Body of pancreas (tissue), 4 donors: ENCODE measurements at regions not wholly inside any gene's neighbourhood (a gene's known extent, or its start where the extent isn't known, plus 50 kb on each side); places are given as distances from the start of the nearest gene placed in this dataset.

Source experiments
- ATAC-seq: fragments of 150-250 bp; one replicate; pipeline ENCODE4 v1.9.1; 2016
- DNase-seq, 4 donors: peaks; one replicate each; pipeline ENCODE4 v3.0.0-alpha.2; 2019
- H3K27ac ChIP-seq, 4 donors: fragments of 200-600 bp; sonication (generic); 1 replicate in 3 of 4; 2 replicates in 1 of 4; pipeline versions ENCODE4 v1.5.1 to v1.6.1; 2016 to 2019; ENCODE audit warnings: mild to moderate bottlenecking in 1 of 4, mixed read lengths in 1 of 4, moderate library complexity in 1 of 4
- H3K27me3 ChIP-seq, 2 donors: fragments of 200-600 bp; sonication (generic); one replicate each; pipeline ENCODE4 v1.6.0; 2016; ENCODE audit warnings: mild to moderate bottlenecking in 1 of 2
- H3K36me3 ChIP-seq, 2 donors: fragments of 200-600 bp; sonication (generic); replicated peaks in 1 of 2; 2 replicates each; pipeline ENCODE4 v1.5.1; 2016; ENCODE audit warnings: low read depth in 2 of 2; ENCODE audit not compliant: insufficient read depth in 1 of 2
- H3K4me1 ChIP-seq: fragments of 200-600 bp; sonication (generic); one replicate; pipeline ENCODE4 v1.6.0; 2016
- H3K4me3 ChIP-seq, 2 donors: fragments of 200-600 bp; sonication (generic); 1 replicate in 1 of 2; 2 replicates in 1 of 2; pipeline ENCODE4 v1.5.1; 2016 to 2019
- H3K9me3 ChIP-seq, 3 donors: fragments of 200-600 bp; sonication (generic); 1 replicate in 2 of 3; 2 replicates in 1 of 3; pipeline ENCODE4 v1.5.1; 2016
- CTCF ChIP-seq, 7 experiments: fragments of 450-650 bp in 4 of 7; fragments of 200-600 bp in 3 of 7; sonication (generic) in 3 of 7; IDR thresholded peaks; one replicate each; pipeline ENCODE4 v1.5.1; 2016 to 2019; ENCODE audit warnings: antibody characterized with exemption in 7 of 7
- POLR2A ChIP-seq, 3 donors: fragments of 450-650 bp; IDR thresholded peaks; one replicate each; pipeline ENCODE4 v1.6.1; 2016; ENCODE audit warnings: antibody characterized with exemption in 3 of 3, mild to moderate bottlenecking in 2 of 3
- WGBS, 2 donors: methylation state at CpG; one replicate each; pipeline ENCODE4 v1.1.5; 2017; 5-methylcytosine and 5-hydroxymethylcytosine counted together
- intact Hi-C: fragments of 100-400 bp; cut with DNase I; formaldehyde crosslinking; loops from one replicate; pipeline ENCODE4 v1.15.1; 2023

GRCh38 chr1:191910245-191910644, 248.0 kb upstream of the RGS18 start:
- no peaks in the 10 kb centered on the region for H3K9me3 ChIP-seq
- no peak overlapping the region for H3K27ac ChIP-seq
- intact Hi-C loops: no loop called here
- ATAC-seq: no peak
- 71 to 84% methylated on average over 2 of the region's 2 CpGs for WGBS, 2 donors
- TF ChIP-seq CTCF (IDR thresholded peaks at IDR 0.05) (no peak), POLR2A (IDR thresholded peaks at IDR 0.05) (no peak)
- peaks cover 18% of the 10 kb centered on the region for H3K4me1 ChIP-seq
- H3K4me3 ChIP-seq: no peak overlapping the region
- DNase-seq: no peak
- H3K36me3 ChIP-seq: no peaks in the 10 kb centered on the region
- no peaks in the 10 kb centered on the region for H3K27me3 ChIP-seq

- TF ChIP-seq POLR2A (IDR thresholded peaks at IDR 0.05) (no peak), CTCF (IDR thresholded peaks at IDR 0.05) (no peak)
- no peak for ATAC-seq
- 21 to 93% methylated on average over 1 of the region's 1 CpG for WGBS, 2 donors
- Histone ChIP-seq H3K4me1 (peaks cover 18% of the 10 kb centered on the region), H3K36me3 (no peaks in the 10 kb centered on the region), H3K27me3 (no peaks in the 10 kb centered on the region), H3K27ac (peak overlapping the region in 3 of 4 donors; percentile 19 to 57 (median 43)), H3K9me3 (no peaks in the 10 kb centered on the region), H3K4me3 (no peak overlapping the region)
- DNase-seq: no peak
- intact Hi-C loops: no loop called here
Measured at GRCh38 chr1:191912517-191912916, 245.7 kb upstream of the RGS18 start.

GRCh38 chr1:191913260-191913977, 244.8 kb upstream of the RGS18 start:
- TF ChIP-seq CTCF (IDR thresholded peaks at IDR 0.05) (no peak), POLR2A (IDR thresholded peaks at IDR 0.05) (no peak)
- H3K9me3 ChIP-seq: no peaks in the 10 kb centered on the region
- DNase-seq (no peak), ATAC-seq (peak; percentile 78)
- H3K36me3 ChIP-seq: no peaks in the 10 kb centered on the region
- H3K4me1 ChIP-seq: peaks cover 18% of the 10 kb centered on the region
- H3K27ac ChIP-seq: peak overlapping the region in 3 of 4 donors; percentile 19 to 57 (median 43)
- intact Hi-C loops: no loop called here
- H3K27me3 ChIP-seq: no peaks in the 10 kb centered on the region
- no peak overlapping the region for H3K4me3 ChIP-seq

- TF ChIP-seq POLR2A (IDR thresholded peaks at IDR 0.05) (no peak), CTCF (IDR thresholded peaks at IDR 0.05) (no peak)
- H3K9me3 ChIP-seq: no peaks in the 10 kb centered on the region
- H3K4me1 ChIP-seq: no peaks in the 10 kb centered on the region
- WGBS, 2 donors: 40 to 56% methylated on average over 1 of the region's 1 CpG
- no peaks in the 10 kb centered on the region for H3K36me3 ChIP-seq
- H3K4me3 ChIP-seq: no peak overlapping the region
- no peaks in the 10 kb centered on the region for H3K27me3 ChIP-seq
- H3K27ac ChIP-seq: no peak overlapping the region
- no peak for DNase-seq
- no peak for ATAC-seq
- intact Hi-C loops: no loop called here
Measured at GRCh38 chr1:191929383-191929782, 228.9 kb upstream of the RGS18 start.

GRCh38 chr1:191943684-191944083, 214.6 kb upstream of the RGS18 start:
- H3K4me3 ChIP-seq: no peak overlapping the region
- no peak for DNase-seq
- ATAC-seq: no peak
- H3K27ac ChIP-seq: no peak overlapping the region
- 77 to 88% methylated on average over 1 of the region's 1 CpG for WGBS, 2 donors
- no peaks in the 10 kb centered on the region for H3K4me1 ChIP-seq
- TF ChIP-seq POLR2A (IDR thresholded peaks at IDR 0.05) (no peak), CTCF (IDR thresholded peaks at IDR 0.05) (no peak)
- no peaks in the 10 kb centered on the region for H3K36me3 ChIP-seq
- H3K9me3 ChIP-seq: no peaks in the 10 kb centered on the region
- H3K27me3 ChIP-seq: no peaks in the 10 kb centered on the region
- intact Hi-C loops: no loop called here
